Activated naive CD8-positive, alpha-beta T cell treated with anti-CD3 and anti-CD28 coated beads for 36 hours (primary cell): ENCODE measurements at regions not wholly inside any gene's neighbourhood (a gene's known extent, or its start where the extent isn't known, plus 50 kb on each side); places are given as distances from the start of the nearest gene placed in this dataset.
"Not testable (repeated sequence)": the region's sequence is repeated elsewhere in the genome, so short reads cannot be mapped to it uniquely, and the experiment has no call there.

Source experiments
- DNase-seq: peaks from one replicate; pipeline ENCODE4 v3.0.0; 2021
- H3K27ac Mint-ChIP-seq: one replicate; pipeline ENCODE4 v1.8.0; 2022; ENCODE audit warnings: mild to moderate bottlenecking, moderate library complexity, mixed read lengths
- H3K27me3 Mint-ChIP-seq: one replicate; pipeline ENCODE4 v1.8.0; 2022; ENCODE audit warnings: mild to moderate bottlenecking, mixed read lengths
- H3K36me3 Mint-ChIP-seq: one replicate; pipeline ENCODE4 v1.8.0; 2021; ENCODE audit warnings: mild to moderate bottlenecking, mixed read lengths
- H3K4me1 Mint-ChIP-seq: one replicate; pipeline ENCODE4 v1.8.0; 2021; ENCODE audit warnings: mixed read lengths
- H3K4me3 Mint-ChIP-seq: one replicate; pipeline ENCODE4 v1.8.0; 2022; ENCODE audit warnings: mild to moderate bottlenecking, moderate library complexity, mixed read lengths
- H3K9me3 Mint-ChIP-seq: one replicate; pipeline ENCODE4 v1.8.0; 2022; ENCODE audit warnings: mixed read lengths

DNA sequence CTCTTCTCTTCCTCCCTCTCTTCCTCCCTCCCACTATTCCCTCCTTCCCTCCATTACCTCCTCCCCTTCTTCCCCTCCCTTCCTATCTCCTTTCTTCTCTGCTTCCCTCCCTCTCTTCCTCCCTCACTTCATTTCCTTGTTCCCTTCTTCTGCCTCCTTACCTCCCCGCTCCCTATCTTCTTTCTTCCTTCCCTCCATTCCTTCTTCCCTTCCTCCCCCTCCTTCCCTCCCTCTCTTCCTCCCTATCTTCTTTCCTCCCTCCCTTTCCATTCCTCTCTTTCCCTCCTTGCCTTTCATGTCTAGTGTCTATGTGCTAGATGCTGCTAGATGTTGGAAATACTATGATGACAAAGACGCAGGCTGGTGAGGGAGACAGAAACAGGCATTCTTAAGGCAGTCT is 246.0 kb downstream of the TDRD15 start:
- Mint-ChIP-seq H3K36me3 (no peaks in the 10 kb centered on the region), H3K4me3 (no peak overlapping the region), H3K27ac (no peak overlapping the region), H3K9me3 (no peaks in the 10 kb centered on the region), H3K4me1 (no peaks in the 10 kb centered on the region), H3K27me3 (no peaks in the 10 kb centered on the region)
- DNase-seq, result no peak

DNA sequence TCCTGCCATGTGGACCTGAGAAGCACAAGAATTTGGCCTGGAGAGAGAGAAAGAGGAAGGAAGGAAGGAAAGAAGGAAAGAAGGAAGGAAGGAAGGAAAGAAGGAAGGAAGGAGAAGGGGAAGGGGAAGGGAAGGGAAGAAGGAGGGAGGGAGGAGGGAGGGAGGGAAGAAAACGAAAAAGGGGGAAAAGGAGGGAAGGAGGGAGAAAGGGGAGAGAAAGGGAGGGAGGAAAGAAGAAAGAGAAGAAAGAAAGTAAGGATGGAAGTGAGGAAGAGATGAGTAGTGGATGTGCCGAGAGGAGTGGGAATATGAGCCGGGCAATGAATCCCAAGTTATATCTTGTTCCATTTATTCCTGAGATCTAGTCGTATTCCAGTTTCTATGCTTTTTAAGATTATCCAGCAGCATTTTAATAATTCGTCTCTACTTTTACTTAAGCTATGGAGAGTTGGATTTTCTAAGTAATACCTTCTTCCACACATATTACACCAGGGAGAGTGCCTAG is 247.8 kb downstream of the TDRD15 start:
- Mint-ChIP-seq H3K9me3 (no peaks in the 10 kb centered on the region), H3K36me3 (no peaks in the 10 kb centered on the region), H3K4me1 (no peaks in the 10 kb centered on the region), H3K27ac (no peak overlapping the region), H3K4me3 (no peak overlapping the region), H3K27me3 (no peaks in the 10 kb centered on the region)
- no peak for DNase-seq

DNA sequence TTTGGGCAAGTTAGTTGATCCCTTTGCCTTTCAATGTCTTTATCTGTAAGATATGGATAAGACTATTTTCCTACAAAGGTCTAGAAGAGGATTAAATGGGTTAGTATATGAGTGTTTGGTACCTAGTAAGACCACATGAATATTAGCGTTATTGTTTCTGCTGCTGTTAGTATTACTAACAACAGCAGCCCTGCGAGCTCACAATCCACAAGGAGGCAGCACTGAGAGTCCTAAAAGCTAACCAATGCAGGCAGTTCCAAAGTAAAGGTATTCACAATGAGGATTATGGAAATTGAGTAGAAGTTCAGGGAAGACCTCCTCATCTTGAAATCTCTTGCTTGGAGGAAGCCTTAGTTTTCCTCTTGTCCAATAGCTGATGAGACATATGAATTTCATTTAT is 248.9 kb downstream of the TDRD15 start:
- Mint-ChIP-seq H3K27me3 (no peaks in the 10 kb centered on the region), H3K36me3 (no peaks in the 10 kb centered on the region), H3K27ac (no peak overlapping the region), H3K4me1 (no peaks in the 10 kb centered on the region), H3K9me3 (no peaks in the 10 kb centered on the region), H3K4me3 (no peak overlapping the region)
- DNase-seq, result no peak

DNA sequence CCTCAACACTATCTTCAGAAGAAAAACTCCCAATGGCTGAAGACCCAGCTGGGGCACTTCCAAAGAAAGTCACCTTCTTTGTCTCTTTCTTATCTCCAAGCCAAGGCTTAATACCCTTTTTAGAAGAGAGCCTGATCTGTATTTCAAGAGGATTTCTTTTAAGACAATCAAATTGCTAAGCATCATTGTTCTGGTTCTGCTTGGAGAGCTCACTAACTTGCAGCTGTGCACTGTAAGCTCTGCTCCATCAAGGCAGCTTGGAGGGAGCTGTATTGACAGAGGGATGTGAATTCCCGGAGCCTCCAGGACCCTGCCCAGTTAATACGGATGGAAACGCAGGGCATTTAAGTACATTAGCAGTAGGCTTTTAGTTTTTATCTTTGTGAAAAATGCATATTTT is 253.1 kb downstream of the TDRD15 start:
- Mint-ChIP-seq H3K36me3 (no peaks in the 10 kb centered on the region), H3K4me1 (no peaks in the 10 kb centered on the region), H3K9me3 (no peaks in the 10 kb centered on the region), H3K27ac (no peak overlapping the region), H3K4me3 (no peak overlapping the region), H3K27me3 (no peaks in the 10 kb centered on the region)
- DNase-seq, result no peak

DNA sequence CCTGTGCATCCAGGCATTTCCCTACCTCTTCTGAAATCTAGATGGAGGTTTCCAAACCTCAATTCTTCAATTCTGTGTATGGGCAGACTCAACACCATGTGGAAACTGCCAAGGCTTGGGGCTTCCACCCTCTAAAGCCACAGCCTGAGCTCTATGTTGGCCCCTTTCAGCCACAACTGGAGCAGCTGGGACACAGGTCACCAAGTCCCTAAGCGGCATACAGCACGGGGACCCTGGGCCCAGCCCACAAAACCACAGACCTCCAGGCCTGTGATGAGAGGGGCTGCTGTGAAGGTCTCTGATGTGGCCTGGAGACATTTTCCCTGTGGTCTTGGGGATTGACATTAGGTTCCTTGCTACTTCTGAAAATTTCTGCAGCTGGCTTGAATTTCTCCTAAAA is 255.4 kb downstream of the TDRD15 start:
- Mint-ChIP-seq H3K4me1 (no peaks in the 10 kb centered on the region), H3K27ac (no peak overlapping the region), H3K36me3 (no peaks in the 10 kb centered on the region), H3K27me3 (no peaks in the 10 kb centered on the region), H3K9me3 (no peaks in the 10 kb centered on the region), H3K4me3 (no peak overlapping the region)
- DNase-seq, result no peak

DNA sequence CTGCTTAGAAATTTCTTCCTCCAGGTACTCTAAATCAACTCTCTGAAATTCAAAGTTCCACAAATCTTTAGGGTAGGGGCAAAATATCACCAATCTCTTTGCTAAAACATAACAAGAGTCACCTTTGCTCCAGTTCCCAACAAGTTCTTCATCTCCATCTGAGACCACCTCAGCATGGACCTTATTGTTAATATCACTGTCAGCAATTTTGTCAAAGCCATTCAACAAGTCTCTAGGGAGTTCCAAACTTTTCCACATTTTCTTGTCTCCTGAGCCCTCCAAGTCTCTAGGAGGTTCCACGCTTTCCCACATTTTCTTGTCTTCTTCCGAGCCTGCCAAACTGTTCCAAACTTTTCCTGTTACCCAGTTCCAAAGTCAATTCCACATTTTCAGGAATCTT is 255.9 kb downstream of the TDRD15 start:
- not testable (repeated sequence) for H3K9me3 Mint-ChIP-seq, DNase-seq, H3K4me3 Mint-ChIP-seq, H3K27me3 Mint-ChIP-seq, H3K4me1 Mint-ChIP-seq, H3K36me3 Mint-ChIP-seq, H3K27ac Mint-ChIP-seq

DNA sequence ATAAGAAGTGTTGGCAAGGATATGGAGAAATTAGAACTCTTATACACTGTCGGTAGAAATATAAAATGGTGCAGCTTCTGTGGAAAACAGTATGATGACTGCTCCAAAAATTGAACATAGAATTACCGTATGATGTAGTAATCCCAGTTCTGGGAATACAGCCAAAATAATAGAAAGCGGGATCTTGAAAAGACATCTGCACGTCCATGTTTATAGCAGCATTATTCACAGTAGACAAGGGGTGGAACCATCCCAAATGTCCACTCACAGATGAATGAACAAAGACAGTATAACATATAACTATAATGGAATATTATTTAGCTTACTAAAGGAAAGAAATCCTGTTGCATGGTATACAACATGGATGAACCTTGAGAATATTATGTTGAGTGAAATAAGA is 257.7 kb downstream of the TDRD15 start:
- H3K27ac Mint-ChIP-seq, result no peak overlapping the region
- H3K9me3 Mint-ChIP-seq, result no peaks in the 10 kb centered on the region
- H3K4me1 Mint-ChIP-seq, result no peaks in the 10 kb centered on the region
- H3K27me3 Mint-ChIP-seq, result no peaks in the 10 kb centered on the region
- no peak overlapping the region for H3K4me3 Mint-ChIP-seq
- no peak for DNase-seq
- no peaks in the 10 kb centered on the region for H3K36me3 Mint-ChIP-seq

DNA sequence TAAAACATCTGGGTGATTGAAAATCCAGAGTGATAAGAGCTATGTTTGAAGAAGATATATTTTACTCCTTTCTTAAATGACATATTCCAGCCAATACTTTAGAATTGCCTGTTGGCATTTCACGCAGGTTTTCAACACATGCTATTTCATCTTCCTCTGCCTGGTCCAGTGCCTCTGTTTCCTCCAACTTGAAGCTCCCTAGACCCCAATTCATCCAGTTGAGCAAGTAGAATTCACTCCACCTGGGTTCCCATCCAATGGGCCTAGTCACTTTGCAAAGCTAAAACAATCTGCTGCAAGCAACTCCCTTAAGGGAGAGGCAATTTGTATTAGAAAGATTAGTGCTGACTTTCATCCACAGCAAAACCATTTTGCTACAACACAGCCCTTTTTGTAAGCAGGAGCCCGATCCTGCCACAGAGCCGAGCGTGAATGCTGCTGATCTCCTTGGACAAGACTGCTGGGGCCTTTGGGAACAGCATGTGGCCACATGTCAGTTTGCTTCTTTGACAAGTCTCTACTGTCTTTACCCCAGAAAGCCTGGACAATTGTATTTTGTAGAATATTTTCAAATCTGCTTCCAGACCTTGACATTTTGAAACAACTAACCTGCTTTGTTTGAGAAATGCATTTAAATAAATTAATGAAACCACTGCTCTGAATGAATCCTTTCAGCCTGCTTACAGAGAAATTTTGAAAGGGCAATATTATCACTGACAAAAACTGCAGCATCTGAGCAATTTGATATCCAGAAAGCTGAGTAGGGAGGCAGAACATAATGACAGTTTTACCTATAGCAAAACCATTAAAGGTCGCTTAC is 259.1 kb downstream of the TDRD15 start:
- H3K27ac Mint-ChIP-seq, result no peak overlapping the region
- no peak for DNase-seq
- H3K36me3 Mint-ChIP-seq, result no peaks in the 10 kb centered on the region
- no peak overlapping the region for H3K4me3 Mint-ChIP-seq
- H3K4me1 Mint-ChIP-seq, result no peaks in the 10 kb centered on the region
- no peaks in the 10 kb centered on the region for H3K9me3 Mint-ChIP-seq
- H3K27me3 Mint-ChIP-seq, result no peaks in the 10 kb centered on the region

DNA sequence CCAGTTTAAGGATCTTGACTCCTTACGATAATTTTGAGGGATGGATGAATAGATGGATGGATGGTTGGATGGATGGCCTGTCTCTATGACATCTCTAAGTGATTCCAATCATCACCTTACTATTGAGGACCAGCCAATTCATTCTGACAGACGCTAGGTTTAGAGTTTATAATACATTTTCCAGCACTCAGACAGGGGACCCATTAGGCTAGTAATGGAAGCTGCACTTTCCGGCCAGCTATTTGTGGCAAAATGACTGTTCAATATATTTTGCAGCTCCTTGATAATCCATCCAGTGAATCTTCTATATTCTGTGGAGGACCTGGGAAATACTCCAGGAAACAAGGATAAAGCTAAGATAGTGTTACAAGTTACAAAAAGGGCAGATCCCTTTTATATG is 262.9 kb downstream of the TDRD15 start:
- H3K4me3 Mint-ChIP-seq, result no peak overlapping the region

DNA sequence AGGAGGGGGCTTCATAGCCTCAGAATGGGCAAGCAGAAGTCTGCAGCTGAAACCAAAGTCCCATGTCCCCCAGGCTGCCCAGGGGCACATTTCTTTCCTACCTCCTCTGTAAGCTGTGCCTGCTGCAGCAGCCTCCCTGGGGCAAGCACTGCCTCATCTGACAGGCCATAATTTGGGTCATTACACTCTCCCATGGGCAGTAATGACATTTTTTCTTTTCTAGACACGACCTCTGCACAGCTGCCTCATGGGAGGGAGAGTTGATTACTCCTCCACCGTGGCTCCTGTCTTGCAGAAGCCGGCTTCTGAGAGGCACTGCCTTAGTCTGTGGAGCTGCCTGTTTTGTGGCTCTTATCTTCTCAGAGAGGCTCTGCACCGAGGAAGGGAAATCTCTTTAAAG is 268.9 kb downstream of the TDRD15 start:
- H3K36me3 Mint-ChIP-seq, result no peaks in the 10 kb centered on the region
- H3K4me1 Mint-ChIP-seq, result no peaks in the 10 kb centered on the region
- H3K4me3 Mint-ChIP-seq, result no peak overlapping the region
- peaks cover 4% of the 10 kb centered on the region for H3K27me3 Mint-ChIP-seq
- H3K27ac Mint-ChIP-seq, result no peak overlapping the region
- H3K9me3 Mint-ChIP-seq, result no peaks in the 10 kb centered on the region
- no peak for DNase-seq

More for the DNA sequence above, 262.9 kb downstream of the TDRD15 start:
- H3K36me3 Mint-ChIP-seq, result no peaks in the 10 kb centered on the region
- no peaks in the 10 kb centered on the region for H3K4me1 Mint-ChIP-seq
- H3K27me3 Mint-ChIP-seq, result no peaks in the 10 kb centered on the region
- no peaks in the 10 kb centered on the region for H3K9me3 Mint-ChIP-seq
- no peak for DNase-seq
- no peak overlapping the region for H3K27ac Mint-ChIP-seq

DNA sequence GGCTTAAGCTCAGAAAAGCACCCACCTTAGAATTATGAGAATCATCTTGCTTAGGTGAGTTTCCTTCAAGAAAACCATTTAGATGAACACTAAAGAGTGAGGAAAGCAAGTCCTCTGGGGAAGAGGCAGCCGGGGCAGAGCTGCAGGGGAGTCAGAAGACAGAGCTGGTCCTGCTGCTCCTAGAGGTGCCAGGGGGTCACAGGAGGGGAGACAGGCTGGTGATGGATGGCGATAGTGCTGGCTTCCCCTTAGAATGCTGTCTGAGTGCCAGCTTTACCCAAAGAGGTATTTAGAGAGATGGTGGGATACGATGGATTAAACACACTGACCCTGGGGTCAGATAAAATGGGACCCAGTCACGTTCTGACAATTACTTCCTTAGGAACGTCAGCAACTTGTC is 269.4 kb downstream of the TDRD15 start:
- no peaks in the 10 kb centered on the region for H3K4me1 Mint-ChIP-seq
- no peak overlapping the region for H3K27ac Mint-ChIP-seq
- no peak for DNase-seq
- no peaks in the 10 kb centered on the region for H3K9me3 Mint-ChIP-seq
- H3K4me3 Mint-ChIP-seq, result no peak overlapping the region
- no peaks in the 10 kb centered on the region for H3K36me3 Mint-ChIP-seq
- H3K27me3 Mint-ChIP-seq, result peaks cover 4% of the 10 kb centered on the region

DNA sequence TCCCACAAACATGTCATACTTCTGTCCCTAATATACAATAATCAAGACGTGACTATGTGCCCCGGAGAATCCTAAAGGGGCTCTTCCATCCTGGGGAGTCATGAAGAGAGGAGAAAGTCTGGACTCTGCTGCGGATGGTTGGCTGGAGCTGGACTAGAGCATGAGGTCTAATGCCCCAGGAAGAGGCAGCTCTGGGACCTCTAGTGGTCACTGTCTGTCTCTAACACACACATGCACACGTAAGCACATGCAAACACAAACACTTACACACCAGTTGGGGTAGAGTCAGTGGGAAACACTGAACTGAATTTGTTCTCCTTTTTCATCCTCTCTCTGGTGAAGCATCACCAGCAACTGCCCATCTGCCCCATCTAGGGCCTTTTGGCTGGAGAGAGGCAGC is 271.6 kb downstream of the TDRD15 start:
- no peaks in the 10 kb centered on the region for H3K36me3 Mint-ChIP-seq

DNA sequence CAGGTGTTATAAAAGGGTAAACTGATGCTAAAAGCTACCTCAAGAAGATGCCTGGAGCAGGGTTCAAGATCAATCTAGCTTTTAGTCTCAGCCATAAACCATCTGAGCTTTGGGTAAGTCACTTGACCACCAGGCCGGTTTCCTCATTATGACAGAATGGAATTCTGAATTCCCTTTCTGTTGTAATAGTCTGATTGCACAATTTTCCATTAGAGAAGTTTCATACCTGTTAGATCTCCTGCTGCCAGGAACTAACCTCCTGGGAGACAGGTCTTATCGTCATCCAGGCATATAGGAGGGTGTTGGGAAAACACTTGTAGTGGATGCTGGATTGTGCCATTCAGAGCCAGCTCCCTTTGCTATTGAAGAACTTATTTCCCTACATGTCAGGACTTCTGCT is 272.5 kb downstream of the TDRD15 start:
- no peaks in the 10 kb centered on the region for H3K9me3 Mint-ChIP-seq
- peaks cover 4% of the 10 kb centered on the region for H3K27me3 Mint-ChIP-seq
- DNase-seq, result no peak

More for the DNA sequence above, 271.6 kb downstream of the TDRD15 start:
- Mint-ChIP-seq H3K9me3 (no peaks in the 10 kb centered on the region), H3K27ac (no peak overlapping the region), H3K4me1 (no peaks in the 10 kb centered on the region), H3K4me3 (no peak overlapping the region), H3K27me3 (peaks cover 4% of the 10 kb centered on the region)
- no peak for DNase-seq

DNA sequence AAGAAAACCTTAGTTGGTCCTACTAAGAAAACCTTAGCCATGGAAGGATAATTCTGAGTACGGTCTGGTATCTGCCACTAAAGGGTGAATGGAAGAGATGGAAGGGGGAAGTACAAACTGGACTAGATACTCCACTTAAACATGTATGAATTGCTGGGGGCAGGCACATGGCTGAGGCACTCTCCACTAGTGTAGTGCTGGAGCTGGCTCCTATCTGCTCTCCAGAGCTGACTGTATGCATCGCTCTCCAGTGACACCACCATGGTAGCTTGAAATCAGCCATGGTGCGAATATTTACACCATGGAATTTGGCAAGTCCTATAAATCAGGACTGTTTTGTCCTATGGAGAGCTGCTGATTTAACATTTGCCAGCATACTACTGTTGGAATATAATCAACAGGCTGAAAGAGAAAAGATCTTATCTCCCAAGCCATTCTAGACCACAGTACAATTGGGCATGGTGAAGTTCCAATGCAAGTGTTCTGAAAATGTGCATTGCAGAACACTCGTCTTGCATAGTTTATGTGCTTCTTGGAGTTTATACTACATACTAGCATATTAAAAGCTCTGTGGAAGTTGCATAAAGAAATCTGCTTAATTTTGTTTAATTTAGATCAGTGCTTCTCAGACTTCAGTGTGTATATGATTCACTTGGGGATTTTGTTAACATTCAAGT is 277.4 kb downstream of the TDRD15 start:
- no peak for DNase-seq
- no peaks in the 10 kb centered on the region for H3K27me3 Mint-ChIP-seq
- H3K27ac Mint-ChIP-seq, result no peak overlapping the region
- no peaks in the 10 kb centered on the region for H3K4me1 Mint-ChIP-seq
- peaks cover 3% of the 10 kb centered on the region for H3K36me3 Mint-ChIP-seq
- H3K9me3 Mint-ChIP-seq, result no peaks in the 10 kb centered on the region
- no peak overlapping the region for H3K4me3 Mint-ChIP-seq

More for the DNA sequence above, 272.5 kb downstream of the TDRD15 start:
- peaks cover 3% of the 10 kb centered on the region for H3K36me3 Mint-ChIP-seq
- no peak overlapping the region for H3K27ac Mint-ChIP-seq
- H3K4me1 Mint-ChIP-seq, result no peaks in the 10 kb centered on the region
- H3K4me3 Mint-ChIP-seq, result no peak overlapping the region

DNA sequence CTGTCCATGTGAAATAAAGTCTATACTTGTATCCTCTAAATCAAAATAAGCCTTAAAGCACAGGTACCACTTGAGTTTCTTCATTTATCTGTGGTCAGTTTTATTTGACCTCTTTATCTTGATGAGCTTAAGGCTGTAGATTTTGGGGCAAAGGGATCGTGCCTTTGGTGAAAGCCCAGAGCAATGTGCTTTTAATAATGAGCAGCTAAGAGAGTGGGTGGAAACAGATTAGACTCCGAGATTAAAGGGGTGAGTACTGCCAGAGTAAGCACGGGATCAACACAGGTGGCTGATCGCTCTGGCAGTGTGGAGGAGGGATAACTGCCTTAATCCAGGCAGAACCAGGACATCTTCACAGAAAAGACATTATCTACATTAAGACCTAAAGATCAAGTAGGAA is 280.4 kb downstream of the TDRD15 start:
- Mint-ChIP-seq H3K27me3 (no peaks in the 10 kb centered on the region), H3K4me3 (no peak overlapping the region), H3K4me1 (no peaks in the 10 kb centered on the region), H3K27ac (no peak overlapping the region), H3K9me3 (no peaks in the 10 kb centered on the region), H3K36me3 (peaks cover 3% of the 10 kb centered on the region)
- no peak for DNase-seq
